ENCODE measurements at regions not wholly inside any gene's neighbourhood (a gene's known extent, or its start where the extent isn't known, plus 50 kb on each side); places are given as distances from the start of the nearest gene placed in this dataset.

- H3K4me1 Mint-ChIP-seq: no peaks in the 10 kb centered on the region
- peaks cover 6 to 18% (median 13%) of the 10 kb centered on the region in 3 donors for H3K27me3 Mint-ChIP-seq (ENCODE audit: low read depth in 3 of 3)
- H3K36me3 Mint-ChIP-seq: no peaks in the 10 kb centered on the region
- no peak overlapping the region for H3K27ac Mint-ChIP-seq
- peaks cover 0 to 3% (median 0%) of the 10 kb centered on the region in 6 donors for H3K9me3 Mint-ChIP-seq
- H3K4me3 Mint-ChIP-seq: no peak overlapping the region
- no peak for DNase-seq
Observed at GRCh38 chr1:30340934-30341333, 382.5 kb downstream of the MATN1 start.

DNA sequence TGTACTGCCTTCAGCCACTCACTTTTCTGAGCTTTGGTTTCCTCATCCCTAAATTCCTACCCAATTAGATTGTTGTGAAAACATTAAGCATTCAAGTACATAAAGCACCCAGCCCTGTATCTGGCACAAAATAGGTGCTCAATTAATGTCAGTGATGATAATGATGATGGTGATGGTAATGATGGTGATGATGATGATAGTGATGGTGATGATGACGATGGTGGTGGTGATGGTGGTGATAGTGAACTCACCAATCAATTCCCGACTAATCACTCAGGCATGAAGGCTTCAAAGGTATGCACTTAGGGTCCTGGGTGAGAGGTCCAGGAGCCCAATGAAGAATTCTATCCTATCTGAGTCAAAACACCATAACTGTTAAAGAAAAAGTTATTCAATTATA is 383.5 kb downstream of the MATN1 start:
- Mint-ChIP-seq H3K4me1 (no peaks in the 10 kb centered on the region), H3K36me3 (no peaks in the 10 kb centered on the region)

DNA sequence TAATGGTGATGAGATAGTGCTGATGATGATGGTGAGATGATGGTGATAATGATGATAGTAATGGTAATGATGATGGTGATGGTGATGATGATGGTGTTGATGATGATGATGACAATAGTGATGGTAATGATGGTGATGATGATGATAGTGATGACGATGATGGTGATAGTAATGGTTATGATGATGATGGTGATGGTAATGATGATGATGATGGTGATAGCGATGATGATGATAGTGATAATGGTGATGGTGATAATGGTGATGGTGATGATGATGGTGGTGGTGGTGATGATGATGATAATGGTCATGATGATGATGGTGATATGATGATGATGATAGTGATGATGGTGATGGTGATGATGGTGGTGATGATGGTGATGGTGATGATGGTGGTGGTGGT is 384.6 kb downstream of the MATN1 start:
- Mint-ChIP-seq H3K36me3 (no peaks in the 10 kb centered on the region), H3K4me1 (no peaks in the 10 kb centered on the region), H3K27ac (no peak overlapping the region), H3K4me3 (no peak overlapping the region), H3K9me3 (peaks cover 0 to 3% (median 0%) of the 10 kb centered on the region in 6 donors), H3K27me3 (ENCODE audit: low read depth in 3 of 3) (peaks cover 2 to 12% (median 3%) of the 10 kb centered on the region in 3 donors)
- DNase-seq: no peak

More for the DNA sequence above, 383.5 kb downstream of the MATN1 start:
- peaks cover 0 to 3% (median 0%) of the 10 kb centered on the region in 6 donors for H3K9me3 Mint-ChIP-seq
- H3K27ac Mint-ChIP-seq: no peak overlapping the region
- no peak overlapping the region for H3K4me3 Mint-ChIP-seq
- H3K27me3 Mint-ChIP-seq (ENCODE audit: low read depth in 3 of 3): peaks cover 4 to 18% (median 11%) of the 10 kb centered on the region in 3 donors
- no peak for DNase-seq

- Mint-ChIP-seq H3K27ac (no peak overlapping the region), H3K4me1 (no peaks in the 10 kb centered on the region), H3K9me3 (no peaks in the 10 kb centered on the region), H3K27me3 (ENCODE audit: low read depth in 3 of 3) (peaks cover 2 to 9% (median 3%) of the 10 kb centered on the region in 3 donors), H3K4me3 (no peak overlapping the region), H3K36me3 (no peaks in the 10 kb centered on the region)
- no peak for DNase-seq
Observed at GRCh38 chr1:30337324-30337620, 386.1 kb downstream of the MATN1 start.

GRCh38 chr1:30336550-30337323 is 386.6 kb downstream of the MATN1 start:
- Mint-ChIP-seq H3K27me3 (ENCODE audit: low read depth in 3 of 3) (peaks cover 2 to 4% (median 3%) of the 10 kb centered on the region in 3 donors), H3K27ac (no peak overlapping the region), H3K4me1 (no peaks in the 10 kb centered on the region)

DNA sequence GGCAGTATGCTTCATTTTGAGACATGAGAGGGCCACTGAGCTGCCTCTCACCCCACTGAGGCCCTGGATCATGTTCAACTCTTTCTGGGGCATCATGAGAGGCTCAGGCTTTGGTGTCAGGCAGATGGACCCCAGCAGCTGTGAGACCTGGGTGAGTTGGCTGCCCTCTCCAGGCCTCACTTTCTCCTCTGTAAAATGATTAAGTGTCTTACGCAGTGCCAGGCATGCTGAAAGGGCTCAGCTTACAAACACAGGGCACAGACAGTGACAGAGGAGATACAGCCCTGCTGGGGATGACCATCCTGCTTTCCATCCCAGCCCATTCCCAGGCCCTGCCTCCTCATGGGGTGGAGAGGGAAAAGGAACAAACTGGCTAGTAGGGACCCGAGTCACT is 387.4 kb downstream of the MATN1 start:
- H3K4me3 Mint-ChIP-seq: no peak overlapping the region
- H3K36me3 Mint-ChIP-seq: no peaks in the 10 kb centered on the region
- no peaks in the 10 kb centered on the region for H3K4me1 Mint-ChIP-seq
- H3K9me3 Mint-ChIP-seq: no peaks in the 10 kb centered on the region
- no peak for DNase-seq
- peaks cover 3 to 4% (median 4%) of the 10 kb centered on the region in 3 donors for H3K27me3 Mint-ChIP-seq (ENCODE audit: low read depth in 3 of 3)
- no peak overlapping the region for H3K27ac Mint-ChIP-seq

More at GRCh38 chr1:30336550-30337323, 386.6 kb downstream of the MATN1 start:
- H3K4me3 Mint-ChIP-seq: no peak overlapping the region
- no peaks in the 10 kb centered on the region for H3K9me3 Mint-ChIP-seq
- no peak for DNase-seq
- no peaks in the 10 kb centered on the region for H3K36me3 Mint-ChIP-seq

DNA sequence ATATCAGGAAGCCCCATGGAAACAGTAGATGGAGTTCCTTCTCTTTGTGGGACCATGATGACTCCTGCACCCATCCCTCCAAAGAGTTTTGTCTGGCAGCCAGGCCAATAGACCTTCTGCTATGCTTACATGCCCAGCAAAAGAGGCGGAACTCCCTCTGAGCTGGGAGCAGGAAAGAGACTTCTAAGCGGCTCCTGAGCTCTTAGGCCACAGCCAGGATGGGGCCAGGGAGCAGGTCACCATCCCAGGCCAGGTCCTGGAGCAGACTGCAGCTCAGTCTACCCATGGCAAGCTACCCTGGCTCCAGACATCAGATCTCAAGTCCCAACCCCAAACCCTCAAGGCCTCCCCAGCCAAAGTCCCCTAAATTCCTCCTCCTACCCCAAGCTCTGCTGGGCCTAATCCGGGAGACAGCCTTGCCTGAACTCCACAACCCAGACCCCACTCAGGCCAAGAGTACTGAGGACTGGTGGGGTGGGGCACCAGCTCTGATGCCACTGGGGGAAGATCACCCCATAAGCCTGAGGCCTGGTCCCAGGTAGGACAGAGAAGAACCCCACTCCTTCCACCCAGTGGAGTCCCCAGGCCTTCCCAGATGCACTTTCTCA is 387.9 kb downstream of the MATN1 start:
- Mint-ChIP-seq H3K9me3 (no peaks in the 10 kb centered on the region), H3K27ac (no peak overlapping the region), H3K36me3 (no peaks in the 10 kb centered on the region), H3K4me3 (no peak overlapping the region), H3K4me1 (no peaks in the 10 kb centered on the region), H3K27me3 (ENCODE audit: low read depth in 3 of 3) (peaks cover under 1 to 5% (median 4%) of the 10 kb centered on the region in 3 donors)
- DNase-seq: no peak

- Mint-ChIP-seq H3K4me3 (no peak overlapping the region), H3K36me3 (no peaks in the 10 kb centered on the region), H3K9me3 (no peaks in the 10 kb centered on the region), H3K27me3 (ENCODE audit: low read depth in 3 of 3) (peaks cover 0 to 5% (median 4%) of the 10 kb centered on the region in 3 donors), H3K4me1 (no peaks in the 10 kb centered on the region), H3K27ac (no peak overlapping the region)
- no peak for DNase-seq
Observed at GRCh38 chr1:30334767-30335166, 388.6 kb downstream of the MATN1 start.

- no peak overlapping the region for H3K27ac Mint-ChIP-seq
- peaks cover 0 to 4% (median 4%) of the 10 kb centered on the region in 3 donors for H3K27me3 Mint-ChIP-seq (ENCODE audit: low read depth in 3 of 3)
Observed at GRCh38 chr1:30332116-30333094, 391.0 kb downstream of the MATN1 start.

GRCh38 chr1:30331415-30332065 is 391.8 kb downstream of the MATN1 start:
- H3K4me1 Mint-ChIP-seq: no peaks in the 10 kb centered on the region
- H3K27me3 Mint-ChIP-seq (ENCODE audit: low read depth in 3 of 3): peaks cover 0 to 4% (median 0%) of the 10 kb centered on the region in 3 donors
- no peak overlapping the region for H3K4me3 Mint-ChIP-seq
- H3K27ac Mint-ChIP-seq: no peak overlapping the region
- no peaks in the 10 kb centered on the region for H3K9me3 Mint-ChIP-seq
- H3K36me3 Mint-ChIP-seq: no peaks in the 10 kb centered on the region
- no peak for DNase-seq

More at GRCh38 chr1:30332116-30333094, 391.0 kb downstream of the MATN1 start:
- H3K9me3 Mint-ChIP-seq: no peaks in the 10 kb centered on the region
- no peaks in the 10 kb centered on the region for H3K36me3 Mint-ChIP-seq
- no peak overlapping the region for H3K4me3 Mint-ChIP-seq
- H3K4me1 Mint-ChIP-seq: no peaks in the 10 kb centered on the region
- no peak for DNase-seq

DNA sequence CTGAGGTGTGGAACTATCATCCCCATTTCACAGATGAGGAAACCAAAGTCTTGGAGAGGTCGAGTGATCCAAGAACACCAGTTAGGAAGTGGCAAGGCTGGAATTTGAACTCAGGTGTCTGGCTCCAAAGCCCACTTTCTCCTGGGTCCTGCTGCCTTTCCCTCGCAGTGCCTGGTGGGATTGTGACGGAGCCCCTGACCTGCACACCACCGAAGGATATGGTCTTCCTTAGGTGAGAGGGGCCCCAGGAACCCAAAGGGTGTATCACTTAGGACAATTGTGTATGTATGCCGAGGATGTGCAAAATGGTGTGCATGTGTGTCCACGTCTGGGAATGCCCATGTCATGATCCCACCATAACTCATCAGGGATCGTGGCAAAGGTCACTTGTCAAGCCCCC is 392.7 kb downstream of the MATN1 start:
- H3K36me3 Mint-ChIP-seq: no peaks in the 10 kb centered on the region
- DNase-seq: no peak
- H3K4me3 Mint-ChIP-seq: no peak overlapping the region
- no peaks in the 10 kb centered on the region for H3K4me1 Mint-ChIP-seq
- H3K27ac Mint-ChIP-seq: no peak overlapping the region
- H3K27me3 Mint-ChIP-seq (ENCODE audit: low read depth in 3 of 3): peaks cover 0 to 4% (median 0%) of the 10 kb centered on the region in 3 donors
- no peaks in the 10 kb centered on the region for H3K9me3 Mint-ChIP-seq

- H3K9me3 Mint-ChIP-seq: no peaks in the 10 kb centered on the region
- no peaks in the 10 kb centered on the region for H3K4me1 Mint-ChIP-seq
- H3K27me3 Mint-ChIP-seq (ENCODE audit: low read depth in 3 of 3): peaks cover 0 to 4% (median 3%) of the 10 kb centered on the region in 3 donors
- no peak overlapping the region for H3K4me3 Mint-ChIP-seq
- H3K27ac Mint-ChIP-seq: no peak overlapping the region
- no peaks in the 10 kb centered on the region for H3K36me3 Mint-ChIP-seq
- DNase-seq: no peak
Observed at GRCh38 chr1:30329802-30330557, 393.4 kb downstream of the MATN1 start.

DNA sequence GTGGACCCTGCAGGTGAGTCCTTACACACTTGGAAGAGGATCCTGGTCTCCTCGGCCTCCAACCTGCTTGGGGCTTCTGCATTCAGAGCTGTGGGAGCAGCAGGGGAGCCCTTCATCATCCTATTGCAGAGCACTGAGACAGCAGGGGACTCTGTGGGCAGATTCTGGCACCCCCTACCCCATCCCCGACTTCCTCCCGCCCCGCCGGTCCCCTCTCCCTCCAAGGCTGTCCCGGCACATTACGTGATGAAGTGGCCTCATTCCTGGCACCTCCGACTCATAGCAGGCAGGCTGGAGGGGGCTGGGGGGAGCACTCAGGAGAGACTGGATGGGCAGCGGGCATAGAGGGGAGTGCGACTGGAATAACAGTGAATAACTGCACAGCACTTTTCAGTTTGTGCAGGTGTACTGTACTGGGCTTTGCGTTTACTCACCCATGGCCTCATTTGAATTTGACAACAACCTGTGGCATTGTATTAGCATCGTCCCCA is 394.1 kb downstream of the MATN1 start:
- no peak for DNase-seq
- H3K4me1 Mint-ChIP-seq: no peaks in the 10 kb centered on the region
- H3K4me3 Mint-ChIP-seq: no peak overlapping the region
- peaks cover 0 to 4% (median 3%) of the 10 kb centered on the region in 3 donors for H3K27me3 Mint-ChIP-seq (ENCODE audit: low read depth in 3 of 3)
- H3K9me3 Mint-ChIP-seq: no peaks in the 10 kb centered on the region
- no peaks in the 10 kb centered on the region for H3K36me3 Mint-ChIP-seq
- H3K27ac Mint-ChIP-seq: no peak overlapping the region

All from immature natural killer cell (primary cell).